Small intestine (tissue), 7 donors: ENCODE measurements at regions not wholly inside any gene's neighbourhood (a gene's known extent, or its start where the extent isn't known, plus 50 kb on each side); places are given as distances from the start of the nearest gene placed in this dataset.

ENCODE experiments used
- DNase-seq, 2 donors: peaks; one replicate each; pipeline versions ENCODE4 v3.0.0 to v3.0.0-alpha.2; 2013
- FAIRE-seq: peaks from 2 replicates; lab custom pipeline; 2012; peaks lifted over from hg19 to GRCh38; lab: Jason Lieb, UNC
- H3K27ac ChIP-seq, 3 donors: one replicate each; pipeline ENCODE4 v1.5.1; 2013; ENCODE audit warnings: low read length in 2 of 3, mild to moderate bottlenecking in 2 of 3, control low read depth in 1 of 3, inconsistent platforms in 1 of 3, low read depth in 1 of 3, moderate library complexity in 1 of 3
- H3K27me3 ChIP-seq, 3 donors: one replicate each; pipeline ENCODE4 v1.6.1; 2013; ENCODE audit warnings: low read length in 3 of 3, inconsistent platforms in 1 of 3; ENCODE audit not compliant: control insufficient read depth in 3 of 3, insufficient read depth in 3 of 3
- H3K36me3 ChIP-seq, 3 donors: one replicate each; pipeline ENCODE4 v1.6.1; 2013; ENCODE audit warnings: low read length in 3 of 3, inconsistent platforms in 1 of 3, low read depth in 1 of 3, mild to moderate bottlenecking in 1 of 3, moderate library complexity in 1 of 3; ENCODE audit not compliant: control insufficient read depth in 3 of 3, insufficient read depth in 2 of 3
- H3K4me1 ChIP-seq, 3 donors: one replicate each; pipeline ENCODE4 v1.6.1; 2013; ENCODE audit warnings: low read length in 2 of 3, inconsistent platforms in 1 of 3, low read depth in 1 of 3, mild to moderate bottlenecking in 1 of 3, moderate library complexity in 1 of 3; ENCODE audit not compliant: control insufficient read depth in 3 of 3, insufficient read depth in 2 of 3
- H3K4me3 ChIP-seq, 3 donors: one replicate each; pipeline ENCODE4 v1.5.1; 2013; ENCODE audit warnings: low read length in 3 of 3, control low read depth in 1 of 3, inconsistent platforms in 1 of 3, low read depth in 1 of 3, mild to moderate bottlenecking in 1 of 3, moderate library complexity in 1 of 3
- H3K9me3 ChIP-seq, 2 donors: one replicate each; pipeline ENCODE4 v1.6.1; 2013; ENCODE audit warnings: low read depth in 1 of 2, low read length in 1 of 2; ENCODE audit not compliant: control insufficient read depth in 2 of 2, insufficient read depth in 1 of 2
- WGBS, 3 donors: extraction: QIAGEN DNeasy Blood & Tissue Kit; methylation state at CpG; one replicate each; pipeline ENCODE4 v1.1.7; 2013; 5-methylcytosine and 5-hydroxymethylcytosine counted together
- donor health status: healthy with polysubstance abuse.
- donor health status: control.
- donor health status: control.
- donor health status: Bipolar disorder and iron deficiency.
- donor health status: healthy.

DNA sequence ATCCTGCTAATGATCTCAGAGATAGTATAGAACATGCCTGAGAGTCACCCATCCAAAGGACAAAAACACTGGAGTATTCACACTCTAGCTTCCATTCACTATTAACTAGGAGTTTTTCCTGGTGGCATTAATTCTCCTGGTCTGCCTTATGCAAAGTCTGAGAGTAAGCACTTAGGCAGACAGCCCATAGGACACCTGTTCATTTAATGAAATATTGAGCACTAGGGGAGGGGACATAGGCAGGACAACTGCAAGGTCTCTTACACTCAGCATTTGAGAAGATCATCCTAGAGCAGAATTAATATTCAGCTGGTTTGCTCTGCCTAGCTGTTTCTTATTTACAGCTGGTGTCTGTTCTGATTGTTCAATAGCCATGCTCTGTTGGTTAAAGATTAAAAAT, 508.5 kb downstream of the CENPC start:
- DNase-seq = no peak
- H3K9me3 ChIP-seq = no peaks in the 10 kb centered on the region
- no peak overlapping the region for H3K27ac ChIP-seq
- H3K4me3 ChIP-seq = no peak overlapping the region
- H3K36me3 ChIP-seq = no peaks in the 10 kb centered on the region
- H3K27me3 ChIP-seq = no peaks in the 10 kb centered on the region
- FAIRE-seq = no peak
- no peaks in the 10 kb centered on the region for H3K4me1 ChIP-seq

DNA sequence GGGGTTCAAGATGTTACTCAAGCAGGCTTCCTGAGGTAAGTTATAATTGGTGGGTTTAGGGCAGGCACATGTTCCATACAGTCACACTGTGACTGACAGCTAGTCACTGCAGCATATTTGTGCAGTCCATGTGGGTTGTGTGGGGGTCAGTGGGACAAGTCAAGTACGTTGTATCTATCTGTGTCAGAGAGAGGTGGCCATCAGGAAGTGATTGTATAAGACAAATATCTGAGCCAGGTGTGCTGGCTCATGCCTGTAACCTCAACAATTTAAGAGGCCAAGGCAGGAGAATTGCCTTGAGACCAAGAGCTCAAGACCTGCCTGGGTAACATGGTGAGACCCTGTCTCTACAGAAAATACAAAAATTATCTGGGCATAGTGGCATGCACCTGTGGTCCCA, 509.3 kb downstream of the CENPC start:
- Histone ChIP-seq H3K9me3 (no peaks in the 10 kb centered on the region), H3K27ac (no peak overlapping the region), H3K27me3 (no peaks in the 10 kb centered on the region), H3K4me1 (no peaks in the 10 kb centered on the region), H3K36me3 (no peaks in the 10 kb centered on the region), H3K4me3 (no peak overlapping the region)
- 28 to 52% (median 39%) methylated on average over 1 of the region's 1 CpG for WGBS, 3 donors
- no peak for DNase-seq
- no peak for FAIRE-seq

DNA sequence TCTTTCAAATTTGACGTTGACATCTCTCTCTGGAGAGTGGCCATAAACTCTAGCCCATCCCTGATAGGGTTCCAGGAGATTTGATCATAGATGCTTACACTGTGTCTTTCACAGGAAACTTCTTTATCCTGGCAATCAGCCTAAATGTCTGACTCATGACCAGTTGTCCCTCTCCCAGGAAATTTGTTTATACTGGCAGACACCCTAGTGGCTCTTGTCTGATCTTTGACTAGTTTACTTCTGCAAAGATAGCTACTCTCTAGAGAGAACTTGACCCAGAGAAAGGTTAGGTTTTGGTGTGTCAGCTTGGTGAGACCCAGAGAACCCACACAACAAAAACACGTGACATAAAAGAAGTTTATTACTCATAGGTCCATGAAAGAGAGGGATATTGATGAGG, 509.8 kb downstream of the CENPC start:
- WGBS, 3 donors = 38 to 43% (median 39%) methylated on average over 2 of the region's 2 CpGs
- no peak for FAIRE-seq

GRCh38 chr4:67030636-67031035, 514.7 kb downstream of the CENPC start:
- no peaks in the 10 kb centered on the region for H3K27me3 ChIP-seq
- no peak overlapping the region for H3K4me3 ChIP-seq
- DNase-seq (no peak), FAIRE-seq (no peak)
- H3K36me3 ChIP-seq = no peaks in the 10 kb centered on the region
- H3K4me1 ChIP-seq = no peaks in the 10 kb centered on the region
- no peaks in the 10 kb centered on the region for H3K9me3 ChIP-seq
- H3K27ac ChIP-seq = no peak overlapping the region

More for the DNA sequence above, 509.8 kb downstream of the CENPC start:
- no peak overlapping the region for H3K27ac ChIP-seq
- H3K4me3 ChIP-seq = no peak overlapping the region
- no peaks in the 10 kb centered on the region for H3K27me3 ChIP-seq
- H3K9me3 ChIP-seq = no peaks in the 10 kb centered on the region
- no peaks in the 10 kb centered on the region for H3K36me3 ChIP-seq
- no peak for DNase-seq
- H3K4me1 ChIP-seq = no peaks in the 10 kb centered on the region

DNA sequence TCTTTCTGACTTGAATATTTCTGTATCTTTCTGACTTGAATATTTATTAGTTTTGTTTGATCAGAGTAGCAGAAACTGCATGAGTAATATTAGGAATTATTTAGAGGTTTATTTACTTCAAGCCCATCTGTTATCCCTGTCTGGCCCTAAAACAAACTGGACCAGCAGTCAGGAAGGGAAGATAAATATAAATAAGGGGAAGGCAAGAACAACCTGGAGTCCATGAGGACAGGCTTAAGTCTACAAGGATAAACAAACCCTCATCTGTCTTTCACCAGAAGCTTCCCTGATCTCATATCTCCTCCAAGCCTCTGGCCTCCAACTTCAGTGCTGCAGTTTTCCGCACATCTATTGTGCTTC, 524.9 kb downstream of the CENPC start:
- no peaks in the 10 kb centered on the region for H3K27me3 ChIP-seq
- no peak for FAIRE-seq
- H3K36me3 ChIP-seq = no peaks in the 10 kb centered on the region
- no peak overlapping the region for H3K4me3 ChIP-seq
- WGBS, 3 donors = 83 to 100% (median 84%) methylated on average over 1 of the region's 1 CpG
- peaks cover 0 to 4% of the 10 kb centered on the region in 2 donors for H3K9me3 ChIP-seq
- no peak for DNase-seq
- no peak overlapping the region for H3K27ac ChIP-seq
- no peaks in the 10 kb centered on the region for H3K4me1 ChIP-seq

GRCh38 chr4:67019686-67020437, 525.4 kb downstream of the CENPC start:
- FAIRE-seq = no peak
- DNase-seq = no peak

GRCh38 chr4:67014592-67014991, 530.7 kb downstream of the CENPC start:
- WGBS, 3 donors = 47 to 73% (median 67%) methylated on average over 4 of the region's 4 CpGs
- no peak overlapping the region for H3K27ac ChIP-seq
- no peaks in the 10 kb centered on the region for H3K36me3 ChIP-seq
- H3K4me1 ChIP-seq = no peaks in the 10 kb centered on the region
- peaks cover 0 to 4% of the 10 kb centered on the region in 2 donors for H3K9me3 ChIP-seq
- H3K27me3 ChIP-seq = no peaks in the 10 kb centered on the region
- DNase-seq (no peak), FAIRE-seq (no peak)
- H3K4me3 ChIP-seq = no peak overlapping the region

More at GRCh38 chr4:67019686-67020437, 525.4 kb downstream of the CENPC start:
- Histone ChIP-seq H3K9me3 (peaks cover 0 to 4% of the 10 kb centered on the region in 2 donors), H3K4me3 (no peak overlapping the region), H3K4me1 (no peaks in the 10 kb centered on the region), H3K27me3 (no peaks in the 10 kb centered on the region), H3K36me3 (no peaks in the 10 kb centered on the region), H3K27ac (no peak overlapping the region)
- WGBS, 3 donors = 61 to 73% (median 72%) methylated on average over 3 of the region's 3 CpGs

DNA sequence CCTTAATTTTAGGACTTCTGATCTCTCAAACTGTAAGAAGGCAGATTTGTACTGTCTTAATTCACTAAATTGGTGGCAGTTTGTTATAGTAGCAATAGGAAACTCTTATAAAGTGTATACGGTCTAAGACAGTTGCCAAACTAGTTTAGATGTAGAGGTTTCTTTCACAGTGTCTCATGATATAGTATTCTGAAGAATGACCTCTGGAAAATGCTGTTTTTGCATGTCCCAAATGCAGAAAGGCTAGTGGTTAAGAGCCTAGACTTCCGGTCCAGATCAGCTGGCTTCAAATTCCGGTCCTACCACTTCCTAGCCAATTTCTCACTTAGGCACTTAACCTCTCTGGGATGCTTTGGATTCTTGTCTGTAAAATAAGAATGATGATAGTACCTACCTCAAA, 538.5 kb downstream of the CENPC start:
- FAIRE-seq = no peak

GRCh38 chr4:66991521-66991920, 553.8 kb downstream of the CENPC start:
- no peaks in the 10 kb centered on the region for H3K4me1 ChIP-seq
- H3K27me3 ChIP-seq = no peaks in the 10 kb centered on the region
- no peaks in the 10 kb centered on the region for H3K36me3 ChIP-seq
- no peak for FAIRE-seq
- H3K27ac ChIP-seq = no peak overlapping the region
- H3K9me3 ChIP-seq = peaks cover 0 to 2% of the 10 kb centered on the region in 2 donors
- no peak for DNase-seq
- no peak overlapping the region for H3K4me3 ChIP-seq

More for the DNA sequence above, 538.5 kb downstream of the CENPC start:
- Histone ChIP-seq H3K27me3 (no peaks in the 10 kb centered on the region), H3K9me3 (peaks cover 0 to 5% of the 10 kb centered on the region in 2 donors), H3K4me1 (no peaks in the 10 kb centered on the region), H3K4me3 (no peak overlapping the region), H3K36me3 (no peaks in the 10 kb centered on the region), H3K27ac (no peak overlapping the region)
- DNase-seq = no peak
- 69 to 85% (median 74%) methylated on average over 3 of the region's 3 CpGs for WGBS, 3 donors
